Tibial nerve (tissue), 4 donors: ENCODE measurements at regions not wholly inside any gene's neighbourhood (a gene's known extent, or its start where the extent isn't known, plus 50 kb on each side); places are given as distances from the start of the nearest gene placed in this dataset.

Experiments
- DNase-seq, 2 donors: peaks; one replicate each; pipeline ENCODE4 v3.0.0-alpha.2; 2019; ENCODE audit warnings: low spot score in 2 of 2
- H3K27ac ChIP-seq, 4 donors: fragments of 200-600 bp; sonication (generic) in 3 of 4; one replicate each; pipeline ENCODE4 v1.5.1; 2017 to 2019; ENCODE audit warnings: mild to moderate bottlenecking in 1 of 4
- H3K27me3 ChIP-seq, 2 donors: fragments of 200-600 bp; sonication (generic) in 1 of 2; one replicate each; pipeline versions ENCODE4 v1.5.1 to v1.6.0; 2017 to 2019
- H3K36me3 ChIP-seq, 3 donors: fragments of 200-600 bp; sonication (generic); one replicate each; pipeline ENCODE4 v1.5.1; 2018 to 2019
- H3K4me1 ChIP-seq, 4 donors: fragments of 200-600 bp; sonication (generic) in 3 of 4; one replicate each; pipeline ENCODE4 v1.5.1; 2017 to 2019
- H3K4me3 ChIP-seq, 4 donors: fragments of 200-600 bp; sonication (generic) in 3 of 4; one replicate each; pipeline ENCODE4 v1.5.1; 2017 to 2019; ENCODE audit warnings: mild to moderate bottlenecking in 1 of 4, moderate library complexity in 1 of 4
- H3K9me3 ChIP-seq, 4 donors: fragments of 200-600 bp; sonication (generic) in 3 of 4; one replicate each; pipeline ENCODE4 v1.5.1; 2017 to 2019
- CTCF ChIP-seq, 5 experiments: fragments of 200-600 bp in 3 of 5; fragments of 450-650 bp in 2 of 5; sonication (generic) in 3 of 5; IDR thresholded peaks; one replicate each; pipeline ENCODE4 v1.5.1; 2016 to 2019; ENCODE audit warnings: antibody characterized with exemption in 5 of 5, mild to moderate bottlenecking in 3 of 5, moderate library complexity in 2 of 5
- EP300 ChIP-seq, 2 donors: sonication (generic); formaldehyde crosslinking; IDR thresholded peaks; one replicate each; pipeline ENCODE4 v1.6.1; 2017; ENCODE audit warnings: antibody characterized with exemption in 2 of 2, mild to moderate bottlenecking in 1 of 2
- POLR2A ChIP-seq, 2 donors: fragments of 450-650 bp; IDR thresholded peaks; one replicate each; pipeline ENCODE4 v1.6.1; 2017; ENCODE audit warnings: antibody characterized with exemption in 2 of 2, mild to moderate bottlenecking in 2 of 2, moderate library complexity in 2 of 2
- WGBS, 2 donors: methylation state at CpG; one replicate each; pipeline ENCODE4 v1.1.5; 2018; 5-methylcytosine and 5-hydroxymethylcytosine counted together

DNA sequence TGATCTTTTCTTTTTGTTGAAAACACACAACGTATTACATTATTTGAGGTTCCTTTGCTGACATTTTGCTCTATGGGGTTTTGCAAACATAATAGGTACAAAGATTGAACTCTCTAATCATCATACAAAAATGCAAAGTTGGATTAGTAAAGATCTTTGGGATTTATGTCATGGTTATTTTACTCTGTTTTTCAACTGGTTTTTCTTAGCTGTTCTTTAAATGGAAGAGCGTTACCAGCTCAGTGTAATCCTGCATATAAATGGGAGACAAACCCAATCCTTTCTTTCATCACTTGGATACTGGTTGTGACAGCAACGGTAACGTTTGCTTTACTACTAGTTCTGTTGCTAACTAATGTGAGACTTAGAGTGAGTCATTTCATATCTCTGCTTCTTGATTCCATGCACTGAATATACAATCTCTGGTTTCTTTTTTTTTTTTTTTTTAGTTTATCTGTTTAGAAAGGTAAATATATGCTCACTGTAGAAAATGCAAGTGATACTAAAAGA, 104.9 kb upstream of the NOVA1 start:
- no peaks in the 10 kb centered on the region for H3K9me3 ChIP-seq
- 55 to 63% methylated on average over 4 of the region's 4 CpGs for WGBS, 2 donors
- no peak overlapping the region for H3K4me3 ChIP-seq
- H3K27me3 ChIP-seq = no peaks in the 10 kb centered on the region
- no peaks in the 10 kb centered on the region for H3K36me3 ChIP-seq
- no peak overlapping the region for H3K27ac ChIP-seq
- no peak for DNase-seq
- no peak for TF ChIP-seq POLR2A (IDR thresholded peaks at IDR 0.05)
- no peak for TF ChIP-seq EP300 (IDR thresholded peaks at IDR 0.05)
- TF ChIP-seq CTCF (IDR thresholded peaks at IDR 0.05) = no peak
- no peaks in the 10 kb centered on the region for H3K4me1 ChIP-seq

DNA sequence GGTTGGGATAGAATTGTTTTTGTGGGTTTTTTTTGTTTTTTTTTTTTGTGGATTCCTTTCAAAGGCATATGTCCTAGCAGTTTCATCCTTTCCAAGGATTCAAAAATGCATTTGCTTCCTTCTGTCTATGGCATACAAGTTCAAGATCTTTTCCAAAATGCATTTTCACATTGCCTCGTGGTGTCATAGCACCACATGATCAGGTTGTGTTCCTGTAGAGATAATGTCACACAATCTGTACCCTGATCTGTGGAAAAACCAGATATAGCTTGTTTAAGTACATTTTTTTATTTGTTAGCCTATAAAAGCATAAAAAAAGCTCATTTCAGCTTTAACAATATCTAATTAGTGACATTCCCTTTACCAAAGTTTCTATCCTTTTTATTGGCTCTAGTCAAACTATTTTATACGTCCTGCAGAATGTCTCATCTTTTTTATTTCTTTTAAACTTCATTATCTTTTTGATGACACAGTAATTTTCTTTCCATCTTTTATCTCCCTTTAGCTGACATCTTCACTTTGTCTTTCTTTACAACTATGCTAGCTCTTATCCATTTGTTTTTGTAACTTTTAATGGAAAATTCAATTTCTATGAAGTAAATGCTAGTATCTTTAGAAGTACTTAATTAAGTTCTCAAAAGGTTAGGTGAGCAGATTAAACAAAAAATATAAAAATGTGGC, 106.0 kb upstream of the NOVA1 start:
- Histone ChIP-seq H3K4me1 (no peaks in the 10 kb centered on the region), H3K4me3 (no peak overlapping the region), H3K9me3 (no peaks in the 10 kb centered on the region), H3K27ac (no peak overlapping the region), H3K27me3 (no peaks in the 10 kb centered on the region), H3K36me3 (no peaks in the 10 kb centered on the region)
- 81 to 87% methylated on average over 2 of the region's 2 CpGs for WGBS, 2 donors
- no peak for DNase-seq
- TF ChIP-seq CTCF (IDR thresholded peaks at IDR 0.05) (no peak), EP300 (IDR thresholded peaks at IDR 0.05) (no peak), POLR2A (IDR thresholded peaks at IDR 0.05) (no peak)

GRCh38 chr14:26707234-26707633, 109.4 kb upstream of the NOVA1 start:
- no peak overlapping the region for H3K27ac ChIP-seq
- no peak for TF ChIP-seq POLR2A (IDR thresholded peaks at IDR 0.05)
- TF ChIP-seq EP300 (IDR thresholded peaks at IDR 0.05) = no peak
- H3K9me3 ChIP-seq = no peaks in the 10 kb centered on the region
- H3K27me3 ChIP-seq = no peaks in the 10 kb centered on the region
- no peaks in the 10 kb centered on the region for H3K36me3 ChIP-seq
- WGBS, 2 donors = 82% methylated on average over 3 of the region's 3 CpGs
- DNase-seq = no peak
- H3K4me3 ChIP-seq = no peak overlapping the region
- H3K4me1 ChIP-seq = no peaks in the 10 kb centered on the region

GRCh38 chr14:26709019-26709418, 111.2 kb upstream of the NOVA1 start:
- Histone ChIP-seq H3K27ac (no peak overlapping the region), H3K9me3 (no peaks in the 10 kb centered on the region), H3K27me3 (no peaks in the 10 kb centered on the region), H3K4me3 (no peak overlapping the region), H3K4me1 (no peaks in the 10 kb centered on the region), H3K36me3 (no peaks in the 10 kb centered on the region)
- no peak for DNase-seq
- TF ChIP-seq POLR2A (IDR thresholded peaks at IDR 0.05) (no peak), EP300 (IDR thresholded peaks at IDR 0.05) (no peak), CTCF (IDR thresholded peaks at IDR 0.05) (no peak)

DNA sequence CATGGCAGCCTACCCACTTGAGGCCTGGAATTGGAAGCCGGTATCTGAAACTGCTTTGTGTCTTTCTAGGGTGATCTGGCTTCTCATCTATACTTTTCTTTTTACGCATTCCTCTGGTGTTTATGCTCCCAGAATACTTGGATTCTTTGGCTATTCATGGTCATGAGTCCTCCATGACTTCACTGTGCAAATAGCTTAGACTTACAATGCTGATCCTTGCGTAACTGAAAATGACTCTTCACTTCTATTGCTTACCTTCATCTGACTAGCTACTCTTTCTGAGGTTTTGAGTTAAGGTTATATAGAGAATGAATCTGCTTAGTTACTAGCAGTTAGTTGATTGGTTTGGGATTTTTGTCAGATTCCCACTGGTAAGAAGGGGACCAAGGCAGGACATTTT, 121.7 kb upstream of the NOVA1 start:
- no peaks in the 10 kb centered on the region for H3K9me3 ChIP-seq
- no peak for TF ChIP-seq EP300 (IDR thresholded peaks at IDR 0.05)
- TF ChIP-seq CTCF (IDR thresholded peaks at IDR 0.05) = no peak
- TF ChIP-seq POLR2A (IDR thresholded peaks at IDR 0.05) = no peak
- H3K4me3 ChIP-seq = no peak overlapping the region
- 93 to 95% methylated on average over 3 of the region's 3 CpGs for WGBS, 2 donors
- DNase-seq = no peak
- no peaks in the 10 kb centered on the region for H3K36me3 ChIP-seq
- H3K27me3 ChIP-seq = no peaks in the 10 kb centered on the region
- no peak overlapping the region for H3K27ac ChIP-seq
- H3K4me1 ChIP-seq = no peaks in the 10 kb centered on the region

DNA sequence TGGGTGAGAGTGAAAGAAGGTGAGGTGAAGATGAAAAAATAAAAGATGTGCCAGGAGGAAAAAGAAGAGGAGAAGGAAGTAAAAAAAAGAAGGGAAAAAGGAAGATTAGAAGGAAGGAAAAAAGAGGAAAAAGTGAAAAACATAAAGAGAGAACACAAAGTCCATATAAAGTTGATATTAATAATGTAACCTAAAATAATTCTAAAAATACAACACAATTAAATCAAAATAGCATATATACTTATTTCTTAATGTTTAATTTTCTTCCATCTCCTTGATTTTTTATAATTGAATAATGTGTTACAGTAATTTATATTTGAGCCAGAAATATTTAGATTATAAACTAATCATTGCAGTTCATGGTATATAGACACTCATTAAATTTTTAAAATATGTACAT, 124.4 kb upstream of the NOVA1 start:
- H3K36me3 ChIP-seq = no peaks in the 10 kb centered on the region
- no peak overlapping the region for H3K4me3 ChIP-seq
- TF ChIP-seq CTCF (IDR thresholded peaks at IDR 0.05) (no peak), EP300 (IDR thresholded peaks at IDR 0.05) (no peak), POLR2A (IDR thresholded peaks at IDR 0.05) (no peak)
- no peak overlapping the region for H3K27ac ChIP-seq
- no peaks in the 10 kb centered on the region for H3K27me3 ChIP-seq
- DNase-seq = no peak
- no peaks in the 10 kb centered on the region for H3K4me1 ChIP-seq
- no peaks in the 10 kb centered on the region for H3K9me3 ChIP-seq
